Activated B cell treated with CpG ODN at 0.5 μM for 24 hours (primary cell): ENCODE measurements at regions not wholly inside any gene's neighbourhood (a gene's known extent, or its start where the extent isn't known, plus 50 kb on each side); places are given as distances from the start of the nearest gene placed in this dataset.
"Not testable (repeated sequence)": the region's sequence is repeated elsewhere in the genome, so short reads cannot be mapped to it uniquely, and the experiment has no call there.

ENCODE experiments used
- ATAC-seq: fragments of 200-7000 bp; cut with Tn5 transposase; one replicate; pipeline ENCODE4 v1.10.0; 2021; ENCODE audit warnings: low read depth, mild to moderate bottlenecking, moderate library complexity
- CTCF ChIA-PET: fragments of 350-600 bp; sonication (Branson Sonifier 250); formaldehyde crosslinking; loops from one replicate; lab custom pipeline; 2021; ENCODE audit warnings: antibody characterized with exemption; lab: Charles Lee
- POLR2A ChIA-PET: fragments of 350-600 bp; sonication (Branson Sonifier 250); formaldehyde crosslinking; loops from one replicate; lab custom pipeline; 2021; ENCODE audit warnings: antibody characterized with exemption; lab: Charles Lee
- DNase-seq: peaks from one replicate; pipeline ENCODE4 v3.0.0; 2022
- H3K27ac Mint-ChIP-seq: one replicate; pipeline ENCODE4 v1.8.0; 2020; ENCODE audit warnings: mixed read lengths
- H3K27me3 Mint-ChIP-seq: one replicate; pipeline ENCODE4 v1.8.0; 2021; ENCODE audit warnings: mixed read lengths
- H3K36me3 Mint-ChIP-seq: one replicate; pipeline ENCODE4 v1.8.0; 2021; ENCODE audit warnings: low read depth, mixed read lengths
- H3K4me1 Mint-ChIP-seq: one replicate; pipeline ENCODE4 v1.8.0; 2021; ENCODE audit warnings: mixed read lengths
- H3K4me3 Mint-ChIP-seq: one replicate; pipeline ENCODE4 v1.8.0; 2020; ENCODE audit warnings: mild to moderate bottlenecking, mixed read lengths
- H3K9me3 Mint-ChIP-seq: one replicate; pipeline ENCODE4 v1.8.0; 2020; ENCODE audit warnings: mixed read lengths
- intact Hi-C: fragments of 100-400 bp; cut with micrococcal nuclease; formaldehyde crosslinking; loops from one replicate; pipeline ENCODE4 v1.15.1; 2024
- TF ChIP-seq, protein P1 (sequence below): fragments of 200-600 bp; IDR thresholded peaks from one replicate; pipeline ENCODE4 v1.8.0; 2022; ENCODE audit warnings: antibody characterized with exemption, mild to moderate bottlenecking

DNA sequence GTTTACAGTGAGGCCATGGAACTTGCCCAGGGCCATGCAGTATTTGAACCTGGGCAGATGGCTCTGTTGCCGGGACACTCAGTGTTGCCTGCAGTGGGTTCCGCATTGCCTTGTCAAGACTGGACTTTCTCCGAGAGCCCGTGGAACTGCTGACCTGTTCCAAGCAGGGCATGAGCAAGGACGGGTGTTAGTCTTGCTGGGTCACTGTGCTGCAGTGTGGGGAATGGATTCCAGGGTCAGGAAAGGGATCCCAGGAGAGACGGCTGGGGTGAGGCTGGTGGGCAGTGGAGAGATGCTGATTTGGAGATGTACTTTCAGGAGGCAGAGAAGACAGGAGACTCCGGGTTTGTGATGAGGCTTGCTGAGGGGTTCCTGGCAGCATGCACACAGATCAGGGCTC, 348.7 kb upstream of the HS6ST1 start:
- no peak overlapping the region for H3K27ac Mint-ChIP-seq
- ATAC-seq (no peak), DNase-seq (no peak)
- no peaks in the 10 kb centered on the region for H3K36me3 Mint-ChIP-seq
- H3K9me3 Mint-ChIP-seq: peaks cover 1% of the 10 kb centered on the region
- POLR2A ChIA-PET: no interaction called here
- H3K27me3 Mint-ChIP-seq: peaks cover 16% of the 10 kb centered on the region
- H3K4me3 Mint-ChIP-seq: no peak overlapping the region
- intact Hi-C loops: no loop called here
- CTCF ChIA-PET: no interaction called here
- TF ChIP-seq, protein P1, sequence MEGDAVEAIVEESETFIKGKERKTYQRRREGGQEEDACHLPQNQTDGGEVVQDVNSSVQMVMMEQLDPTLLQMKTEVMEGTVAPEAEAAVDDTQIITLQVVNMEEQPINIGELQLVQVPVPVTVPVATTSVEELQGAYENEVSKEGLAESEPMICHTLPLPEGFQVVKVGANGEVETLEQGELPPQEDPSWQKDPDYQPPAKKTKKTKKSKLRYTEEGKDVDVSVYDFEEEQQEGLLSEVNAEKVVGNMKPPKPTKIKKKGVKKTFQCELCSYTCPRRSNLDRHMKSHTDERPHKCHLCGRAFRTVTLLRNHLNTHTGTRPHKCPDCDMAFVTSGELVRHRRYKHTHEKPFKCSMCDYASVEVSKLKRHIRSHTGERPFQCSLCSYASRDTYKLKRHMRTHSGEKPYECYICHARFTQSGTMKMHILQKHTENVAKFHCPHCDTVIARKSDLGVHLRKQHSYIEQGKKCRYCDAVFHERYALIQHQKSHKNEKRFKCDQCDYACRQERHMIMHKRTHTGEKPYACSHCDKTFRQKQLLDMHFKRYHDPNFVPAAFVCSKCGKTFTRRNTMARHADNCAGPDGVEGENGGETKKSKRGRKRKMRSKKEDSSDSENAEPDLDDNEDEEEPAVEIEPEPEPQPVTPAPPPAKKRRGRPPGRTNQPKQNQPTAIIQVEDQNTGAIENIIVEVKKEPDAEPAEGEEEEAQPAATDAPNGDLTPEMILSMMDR: no peak
- no peaks in the 10 kb centered on the region for H3K4me1 Mint-ChIP-seq

DNA sequence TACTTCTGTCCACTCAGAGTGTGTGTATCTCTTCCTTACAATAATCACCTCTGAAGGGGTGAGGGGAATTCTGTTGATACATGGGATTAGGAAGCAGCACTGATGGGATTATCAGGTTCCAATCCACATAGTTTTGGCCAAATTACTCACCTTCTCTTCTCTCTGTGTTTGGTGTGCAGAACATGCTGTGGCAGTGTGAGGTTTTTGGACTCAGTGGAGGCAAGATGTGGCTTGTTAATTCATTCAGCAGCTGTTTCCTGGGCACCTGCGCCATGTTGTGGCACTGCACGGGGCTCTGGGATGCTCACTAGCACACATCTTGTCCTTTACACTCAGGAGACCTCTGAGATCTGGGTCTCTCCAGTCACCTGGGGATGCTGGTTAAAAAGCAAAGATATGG, 350.3 kb upstream of the HS6ST1 start:
- no peak for ATAC-seq
- Mint-ChIP-seq H3K9me3 (peaks cover 4% of the 10 kb centered on the region), H3K27me3 (peaks cover 15% of the 10 kb centered on the region), H3K27ac (no peak overlapping the region), H3K4me1 (no peaks in the 10 kb centered on the region), H3K36me3 (no peaks in the 10 kb centered on the region), H3K4me3 (no peak overlapping the region)
- intact Hi-C loops: no loop called here
- POLR2A ChIA-PET: no interaction called here
- CTCF ChIA-PET: no interaction called here
- TF ChIP-seq, protein P1: no peak
- DNase-seq: no peak

DNA sequence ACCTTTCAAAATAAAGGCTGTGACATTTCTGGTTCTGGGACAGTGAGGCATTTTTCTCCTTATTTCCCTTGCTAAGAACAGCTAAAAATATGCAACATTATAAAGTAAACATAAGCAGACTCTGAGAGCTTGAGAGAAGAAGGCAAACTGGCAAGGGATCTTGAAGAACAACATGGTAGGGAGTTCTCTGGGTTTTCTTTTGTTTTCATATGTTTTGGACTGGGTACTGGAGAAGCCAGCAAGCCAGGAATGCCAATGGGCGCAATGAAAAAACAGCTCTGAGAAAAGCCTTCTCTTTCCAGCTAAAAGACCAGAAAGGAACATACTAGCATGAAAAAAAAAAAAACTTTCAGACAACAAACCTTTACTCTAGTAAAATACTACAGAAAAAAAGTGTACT, 351.4 kb upstream of the HS6ST1 start:
- intact Hi-C loops: no loop called here
- Mint-ChIP-seq H3K4me1 (no peaks in the 10 kb centered on the region), H3K36me3 (no peaks in the 10 kb centered on the region), H3K4me3 (no peak overlapping the region), H3K27ac (no peak overlapping the region), H3K27me3 (peaks cover 15% of the 10 kb centered on the region), H3K9me3 (peaks cover 7% of the 10 kb centered on the region)
- DNase-seq: no peak
- ChIA-PET CTCF (no interaction called here), POLR2A (no interaction called here)
- no peak for ATAC-seq
- TF ChIP-seq, protein P1: no peak

DNA sequence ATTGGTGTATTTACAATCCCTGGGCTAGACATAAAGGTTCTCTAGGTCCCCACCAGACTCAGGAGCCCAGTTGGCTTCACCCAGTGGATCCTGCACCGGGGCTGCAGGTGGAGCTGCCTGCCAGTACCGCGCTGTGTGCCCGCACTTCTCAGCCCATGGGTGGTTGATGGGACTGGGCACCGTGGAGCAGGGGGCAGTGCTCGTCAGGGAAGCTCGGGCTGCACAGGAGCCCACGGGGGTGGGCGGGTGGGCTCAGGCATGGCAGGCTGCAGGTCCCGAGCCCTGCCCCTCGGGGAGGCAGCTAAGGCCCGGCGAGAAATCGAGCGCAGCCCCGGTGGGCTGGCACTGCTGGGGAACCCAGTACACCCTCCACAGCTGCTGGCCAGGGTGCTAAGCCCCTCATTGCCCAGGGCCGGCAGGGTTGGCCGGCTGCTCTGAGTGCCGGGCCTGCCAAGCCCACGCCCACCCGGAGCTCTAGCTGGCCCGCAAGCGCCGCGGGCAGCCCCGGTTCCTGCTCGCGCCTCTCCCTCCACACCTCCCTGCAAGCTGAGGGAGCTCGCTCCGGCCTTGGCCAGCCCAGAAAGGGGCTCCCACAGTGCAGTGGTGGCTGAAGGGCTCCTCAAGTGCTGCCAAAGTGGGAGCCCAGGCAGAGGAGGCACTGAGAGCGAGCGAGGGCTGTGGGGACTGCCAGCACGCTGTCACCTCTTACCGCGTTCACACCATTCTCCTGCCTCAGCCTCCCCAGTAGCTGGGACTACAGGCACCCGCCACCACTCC, 353.5 kb upstream of the HS6ST1 start:
- DNase-seq, ATAC-seq, CTCF ChIA-PET, H3K4me3 Mint-ChIP-seq, H3K4me1 Mint-ChIP-seq, H3K27ac Mint-ChIP-seq, H3K9me3 Mint-ChIP-seq, POLR2A ChIA-PET, intact Hi-C loops, H3K27me3 Mint-ChIP-seq, H3K36me3 Mint-ChIP-seq: not testable (repeated sequence)

DNA sequence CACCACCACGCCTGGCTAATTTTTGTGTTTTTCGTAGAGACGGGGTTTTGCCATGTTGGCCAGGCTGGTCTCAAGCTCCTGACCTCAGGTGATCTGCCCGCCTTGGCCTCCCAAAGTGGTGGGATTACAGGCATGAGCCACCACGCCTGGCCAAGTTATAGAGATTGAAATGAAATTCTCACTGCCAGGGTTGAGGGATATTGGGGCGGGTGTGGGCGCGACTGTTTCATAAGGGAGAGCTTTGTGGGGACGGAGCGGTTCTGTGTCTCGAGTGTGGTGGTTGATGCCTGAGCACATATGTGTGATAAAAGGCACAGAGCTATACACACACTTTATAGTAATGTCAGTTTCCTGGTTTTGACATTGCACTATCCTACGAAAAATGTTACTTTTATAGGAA, 361.0 kb upstream of the HS6ST1 start:
- POLR2A ChIA-PET: not testable (repeated sequence)

DNA sequence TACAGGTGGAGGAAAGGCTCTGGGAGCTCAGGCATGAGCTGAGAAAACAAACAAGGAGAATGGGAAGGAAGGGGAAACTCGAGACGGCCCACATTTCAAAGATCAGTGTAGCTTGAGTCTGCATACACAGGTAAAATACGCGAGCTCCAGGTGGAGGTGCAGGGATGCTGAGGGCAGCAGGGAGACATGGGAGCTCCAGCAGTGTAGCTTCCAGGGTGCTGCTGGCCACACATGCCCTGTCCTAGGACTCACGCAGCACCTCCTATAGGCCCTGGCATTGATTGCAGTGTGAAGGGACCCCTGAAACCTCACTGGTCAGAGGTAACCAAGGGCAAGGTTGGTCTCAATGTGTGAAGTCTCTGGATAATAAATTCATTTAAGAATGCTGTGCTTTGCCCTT, 362.8 kb upstream of the HS6ST1 start:
- intact Hi-C loops: no loop called here
- no peak overlapping the region for H3K4me3 Mint-ChIP-seq
- DNase-seq (no peak), ATAC-seq (no peak)
- ChIA-PET CTCF (no interaction called here), POLR2A (no interaction called here)
- peaks cover 16% of the 10 kb centered on the region for H3K4me1 Mint-ChIP-seq
- TF ChIP-seq, protein P1: no peak
- peaks cover 6% of the 10 kb centered on the region for H3K27me3 Mint-ChIP-seq
- H3K27ac Mint-ChIP-seq: no peak overlapping the region
- H3K36me3 Mint-ChIP-seq: no peaks in the 10 kb centered on the region
- no peaks in the 10 kb centered on the region for H3K9me3 Mint-ChIP-seq

More for the DNA sequence above, 361.0 kb upstream of the HS6ST1 start:
- H3K36me3 Mint-ChIP-seq, intact Hi-C loops, CTCF ChIA-PET, H3K4me3 Mint-ChIP-seq, DNase-seq, H3K9me3 Mint-ChIP-seq, H3K4me1 Mint-ChIP-seq, H3K27me3 Mint-ChIP-seq, ATAC-seq, H3K27ac Mint-ChIP-seq: not testable (repeated sequence)
